Neuronal stem cell (in vitro differentiated cells): ENCODE measurements at regions not wholly inside any gene's neighbourhood (a gene's known extent, or its start where the extent isn't known, plus 50 kb on each side); places are given as distances from the start of the nearest gene placed in this dataset.

Source experiments
- DNase-seq: peaks from one replicate; pipeline ENCODE4 v3.0.0-alpha.2; 2013; ENCODE audit warnings: low spot score
- H2AFZ ChIP-seq: one replicate; pipeline ENCODE4 v1.6.1; 2013; ENCODE audit warnings: mild to moderate bottlenecking, low read length, inconsistent platforms
- H2AK5ac ChIP-seq: 2 replicates; pipeline ENCODE4 v1.6.1; 2013; ENCODE audit warnings: low read depth, mild to moderate bottlenecking, inconsistent platforms, low read length, moderate library complexity, mixed read lengths
- H2BK120ac ChIP-seq: 2 replicates; pipeline ENCODE4 v1.6.1; 2013; ENCODE audit warnings: low read depth, mild to moderate bottlenecking, inconsistent platforms, low read length, moderate library complexity, mixed read lengths
- H2BK12ac ChIP-seq: one replicate; pipeline ENCODE4 v1.6.1; 2013; ENCODE audit warnings: low read length, inconsistent platforms
- H2BK15ac ChIP-seq: 2 replicates; pipeline ENCODE4 v1.6.1; 2013; ENCODE audit warnings: mild to moderate bottlenecking, low read length, inconsistent platforms, mixed read lengths
- H2BK5ac ChIP-seq: one replicate; pipeline ENCODE4 v1.6.1; 2013; ENCODE audit warnings: inconsistent platforms, mild to moderate bottlenecking, low read length, moderate library complexity
- H3K14ac ChIP-seq: one replicate; pipeline ENCODE4 v1.6.1; 2013; ENCODE audit warnings: low read length, inconsistent platforms
- H3K18ac ChIP-seq: 2 replicates; pipeline ENCODE4 v1.6.1; 2013; ENCODE audit warnings: low read length, inconsistent platforms
- H3K23ac ChIP-seq: 2 replicates; pipeline ENCODE4 v1.6.1; 2013; ENCODE audit warnings: low read depth, mild to moderate bottlenecking, mixed read lengths, low read length, inconsistent platforms; ENCODE audit not compliant: poor library complexity
- H3K27ac ChIP-seq: replicated peaks from 3 replicates; pipeline ENCODE4 v1.5.1; 2013; ENCODE audit warnings: low read length, inconsistent platforms
- H3K27me3 ChIP-seq, 3 experiments: 2 replicates each; pipeline ENCODE4 v1.6.1; 2013; ENCODE audit warnings: low read length in 3 of 3, mild to moderate bottlenecking in 2 of 3, inconsistent platforms in 1 of 3, low read depth in 1 of 3, mixed read lengths in 1 of 3, moderate library complexity in 1 of 3; ENCODE audit not compliant: control insufficient read depth in 3 of 3, insufficient read depth in 3 of 3
- H3K36me3 ChIP-seq, 2 donors: replicated peaks in 1 of 2; 2 replicates each; pipeline ENCODE4 v1.6.1; 2013; ENCODE audit warnings: low read length in 2 of 2; ENCODE audit not compliant: control insufficient read depth in 2 of 2, insufficient read depth in 2 of 2
- H3K4ac ChIP-seq: 2 replicates; pipeline ENCODE4 v1.6.1; 2013; ENCODE audit warnings: inconsistent platforms, mild to moderate bottlenecking, low read length, moderate library complexity
- H3K4me1 ChIP-seq, 2 donors: 1 replicate in 1 of 2; 2 replicates in 1 of 2; pipeline ENCODE4 v1.6.1; 2013; ENCODE audit warnings: low read length in 2 of 2, low read depth in 1 of 2; ENCODE audit not compliant: control insufficient read depth in 2 of 2, insufficient read depth in 1 of 2
- H3K4me2 ChIP-seq: one replicate; pipeline ENCODE4 v1.6.1; 2013; ENCODE audit warnings: mild to moderate bottlenecking, low read length, inconsistent platforms; ENCODE audit not compliant: insufficient read depth, poor library complexity, severe bottlenecking
- H3K4me3 ChIP-seq, 2 donors: 2 replicates each; pipeline ENCODE4 v1.5.1; 2013; ENCODE audit warnings: low read length in 2 of 2, mild to moderate bottlenecking in 2 of 2, inconsistent platforms in 1 of 2, moderate library complexity in 1 of 2
- H3K79me1 ChIP-seq: one replicate; pipeline ENCODE4 v1.6.1; 2013; ENCODE audit warnings: low read depth, mild to moderate bottlenecking, inconsistent platforms, low read length, moderate library complexity
- H3K9ac ChIP-seq: one replicate; pipeline ENCODE4 v1.6.1; 2013; ENCODE audit warnings: mild to moderate bottlenecking, low read depth, low read length, inconsistent platforms; ENCODE audit not compliant: poor library complexity
- H3K9me3 ChIP-seq, 2 donors: replicated peaks in 1 of 2; 2 replicates each; pipeline versions ENCODE3 to v1.6.1; 2013; ENCODE audit warnings: low read length in 2 of 2, mild to moderate bottlenecking in 2 of 2, inconsistent platforms in 1 of 2, low read depth in 1 of 2, mixed read lengths in 1 of 2, moderate library complexity in 1 of 2; ENCODE audit not compliant: control insufficient read depth in 2 of 2, insufficient read depth in 1 of 2
- H4K8ac ChIP-seq: one replicate; pipeline ENCODE4 v1.6.1; 2013; ENCODE audit warnings: low read depth, mild to moderate bottlenecking, inconsistent platforms, low read length, moderate library complexity
- H4K91ac ChIP-seq: one replicate; pipeline ENCODE4 v1.6.1; 2013; ENCODE audit warnings: low read length, low read depth, mild to moderate bottlenecking, inconsistent platforms; ENCODE audit not compliant: poor library complexity
- WGBS, 2 donors: extraction: QIAGEN DNeasy Blood & Tissue Kit; methylation state at CpG; one replicate each; pipeline ENCODE4 v1.1.7; 2013; ENCODE audit warnings: missing lambda C conversion rate in 2 of 2, mixed read lengths in 1 of 2; ENCODE audit not compliant: insufficient read length in 2 of 2, insufficient replicate concordance in 1 of 2; ENCODE audit errors: extremely low coverage in 2 of 2; 5-methylcytosine and 5-hydroxymethylcytosine counted together

DNA sequence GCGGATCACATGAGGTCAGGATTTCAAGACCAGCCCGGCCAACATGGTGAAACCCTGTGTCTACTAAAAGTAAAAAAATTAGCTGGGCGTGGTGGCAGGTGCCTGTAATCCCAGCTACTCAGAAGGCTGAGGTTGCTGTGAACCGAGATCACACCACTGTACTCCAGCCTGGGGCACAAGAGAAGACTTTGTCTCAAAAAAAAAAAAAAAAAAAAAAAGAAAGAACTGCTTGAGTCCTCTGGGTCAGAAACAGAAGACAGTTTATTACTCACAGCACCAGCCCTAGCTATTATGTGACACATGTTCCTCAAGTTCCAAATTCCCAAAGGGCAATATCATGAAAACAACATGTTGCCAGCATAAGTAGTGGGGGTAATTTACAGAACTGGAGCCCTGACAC lies 1014.1 kb upstream of the RAG2 start:
- H3K27ac ChIP-seq: no peak overlapping the region
- no peak overlapping the region for H2AFZ ChIP-seq
- no peak overlapping the region for H2BK120ac ChIP-seq
- no peak overlapping the region for H4K8ac ChIP-seq
- WGBS, 2 donors: no CpG with 5 or more reads among the region's 4 CpGs
- no peaks in the 10 kb centered on the region for H3K9me3 ChIP-seq
- H2BK5ac ChIP-seq: no peak overlapping the region
- no peak overlapping the region for H3K4me3 ChIP-seq
- no peak for DNase-seq
- no peaks in the 10 kb centered on the region for H3K27me3 ChIP-seq
- H3K14ac ChIP-seq: no peak overlapping the region
- H2AK5ac ChIP-seq: no peak overlapping the region
- no peak overlapping the region for H4K91ac ChIP-seq
- no peaks in the 10 kb centered on the region for H3K36me3 ChIP-seq
- no peaks in the 10 kb centered on the region for H3K79me1 ChIP-seq
- no peak overlapping the region for H3K4ac ChIP-seq
- no peak overlapping the region for H2BK15ac ChIP-seq
- no peak overlapping the region for H3K23ac ChIP-seq
- no peak overlapping the region for H2BK12ac ChIP-seq
- no peak overlapping the region for H3K4me2 ChIP-seq
- no peak overlapping the region for H3K9ac ChIP-seq
- no peak overlapping the region for H3K18ac ChIP-seq
- H3K4me1 ChIP-seq: no peaks in the 10 kb centered on the region

DNA sequence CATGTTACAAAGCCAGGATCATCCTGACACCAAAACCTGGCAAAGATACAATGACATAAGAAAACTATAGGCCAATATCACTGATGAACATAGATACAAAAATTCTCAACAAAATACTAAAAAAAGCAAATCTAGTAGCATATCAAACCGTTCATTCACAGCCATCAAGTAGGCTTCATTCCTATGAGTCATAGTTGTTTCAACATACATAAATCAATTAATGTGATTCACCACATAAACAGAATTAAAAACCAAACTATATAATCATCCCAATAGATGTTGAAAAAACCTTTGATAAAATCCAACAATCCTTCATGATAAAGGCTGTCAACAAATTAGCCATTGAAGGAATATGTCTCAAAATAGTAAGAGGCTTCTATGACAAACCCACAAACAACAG lies 1007.2 kb upstream of the RAG2 start:
- no peak overlapping the region for H2BK12ac ChIP-seq
- H2AFZ ChIP-seq: no peak overlapping the region
- WGBS, 2 donors: no CpG with 5 or more reads among the region's 1 CpG
- H3K4me3 ChIP-seq: no peak overlapping the region
- H2BK120ac ChIP-seq: no peak overlapping the region
- no peak overlapping the region for H2BK15ac ChIP-seq
- H3K4me1 ChIP-seq: no peaks in the 10 kb centered on the region
- H3K9me3 ChIP-seq: no peaks in the 10 kb centered on the region
- H3K36me3 ChIP-seq: no peaks in the 10 kb centered on the region
- no peak overlapping the region for H3K4ac ChIP-seq
- H3K4me2 ChIP-seq: no peak overlapping the region
- no peak overlapping the region for H3K27ac ChIP-seq
- H4K8ac ChIP-seq: no peak overlapping the region
- no peak overlapping the region for H2AK5ac ChIP-seq
- no peak overlapping the region for H3K23ac ChIP-seq
- no peaks in the 10 kb centered on the region for H3K27me3 ChIP-seq
- no peak for DNase-seq
- H3K18ac ChIP-seq: no peak overlapping the region
- H4K91ac ChIP-seq: no peak overlapping the region
- no peaks in the 10 kb centered on the region for H3K79me1 ChIP-seq
- H2BK5ac ChIP-seq: no peak overlapping the region
- H3K9ac ChIP-seq: no peak overlapping the region
- no peak overlapping the region for H3K14ac ChIP-seq

DNA sequence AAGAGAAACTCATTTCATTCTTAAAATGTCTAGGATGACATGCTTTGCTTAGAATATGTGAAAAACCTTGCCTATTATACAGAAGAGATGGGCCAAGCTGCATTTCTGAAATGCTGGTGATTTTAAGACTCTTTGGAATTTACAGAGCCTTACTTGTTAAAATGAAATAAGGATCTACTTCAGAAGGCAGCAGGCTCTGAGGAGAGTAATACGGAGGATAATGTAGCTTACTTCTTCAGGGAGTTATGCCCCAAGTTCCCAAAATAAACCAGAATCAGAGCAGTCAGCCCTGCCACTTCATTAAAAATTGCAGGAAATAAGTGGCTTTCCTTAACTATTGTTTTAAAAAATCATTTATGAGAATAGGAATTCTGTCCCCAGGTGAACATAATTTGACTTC lies 1000.3 kb upstream of the RAG2 start:
- Histone ChIP-seq H2AK5ac (no peak overlapping the region), H4K91ac (no peak overlapping the region), H4K8ac (no peak overlapping the region), H2BK120ac (no peak overlapping the region), H3K9me3 (no peaks in the 10 kb centered on the region), H3K36me3 (no peaks in the 10 kb centered on the region), H3K27ac (no peak overlapping the region), H3K4me3 (no peak overlapping the region), H2BK5ac (no peak overlapping the region), H2AFZ (no peak overlapping the region), H3K4me1 (no peaks in the 10 kb centered on the region), H3K14ac (no peak overlapping the region), H3K23ac (no peak overlapping the region), H3K27me3 (no peaks in the 10 kb centered on the region), H3K79me1 (no peaks in the 10 kb centered on the region), H2BK12ac (no peak overlapping the region), H3K4me2 (no peak overlapping the region), H2BK15ac (no peak overlapping the region), H3K4ac (no peak overlapping the region), H3K18ac (no peak overlapping the region), H3K9ac (no peak overlapping the region)
- no CpG with 5 or more reads among the region's 1 CpG for WGBS, 2 donors
- DNase-seq: no peak

DNA sequence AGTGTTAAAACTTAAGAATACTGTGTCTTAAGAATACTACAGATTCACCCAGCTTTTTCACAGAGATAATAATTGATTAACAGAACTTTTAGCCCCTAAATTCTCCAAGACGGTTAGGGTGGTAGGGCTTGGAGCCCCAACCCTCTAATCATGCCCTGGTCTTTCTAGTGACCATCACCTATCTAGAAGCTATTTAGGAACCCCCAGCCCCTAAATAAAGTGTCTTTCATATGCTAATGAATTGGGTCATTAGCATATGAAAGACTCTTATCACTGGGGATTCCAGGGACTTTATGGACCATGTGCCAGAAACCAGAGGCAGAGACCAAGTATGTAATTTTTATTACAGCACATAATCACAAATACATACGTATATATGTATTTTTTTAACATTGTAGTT lies 999.7 kb upstream of the RAG2 start:
- Histone ChIP-seq H2BK120ac (no peak overlapping the region), H2BK15ac (no peak overlapping the region), H3K18ac (no peak overlapping the region), H3K27ac (no peak overlapping the region), H3K4ac (no peak overlapping the region), H2AK5ac (no peak overlapping the region), H3K4me1 (no peaks in the 10 kb centered on the region), H3K4me2 (no peak overlapping the region), H3K14ac (no peak overlapping the region), H3K79me1 (no peaks in the 10 kb centered on the region), H3K4me3 (no peak overlapping the region), H2BK5ac (no peak overlapping the region), H2AFZ (no peak overlapping the region), H4K8ac (no peak overlapping the region), H3K9ac (no peak overlapping the region), H3K36me3 (no peaks in the 10 kb centered on the region), H3K9me3 (no peaks in the 10 kb centered on the region), H4K91ac (no peak overlapping the region), H3K27me3 (no peaks in the 10 kb centered on the region), H3K23ac (no peak overlapping the region), H2BK12ac (no peak overlapping the region)
- WGBS, 2 donors: no CpG with 5 or more reads among the region's 2 CpGs
- no peak for DNase-seq
